C4-2B (cell line): ENCODE measurements at regions not wholly inside any gene's neighbourhood (a gene's known extent, or its start where the extent isn't known, plus 50 kb on each side); places are given as distances from the start of the nearest gene placed in this dataset.

ENCODE experiments used
- ZFX ChIP-seq: fragments of 450-650 bp; IDR thresholded peaks from 2 replicates; pipeline ENCODE4 v1.6.1; 2017
- TF ChIP-seq, protein P1 (sequence below): fragments of 450-650 bp; conservative IDR thresholded peaks from 2 replicates; pipeline ENCODE4 v1.5.1; 2017; ENCODE audit warnings: mild to moderate bottlenecking

DNA sequence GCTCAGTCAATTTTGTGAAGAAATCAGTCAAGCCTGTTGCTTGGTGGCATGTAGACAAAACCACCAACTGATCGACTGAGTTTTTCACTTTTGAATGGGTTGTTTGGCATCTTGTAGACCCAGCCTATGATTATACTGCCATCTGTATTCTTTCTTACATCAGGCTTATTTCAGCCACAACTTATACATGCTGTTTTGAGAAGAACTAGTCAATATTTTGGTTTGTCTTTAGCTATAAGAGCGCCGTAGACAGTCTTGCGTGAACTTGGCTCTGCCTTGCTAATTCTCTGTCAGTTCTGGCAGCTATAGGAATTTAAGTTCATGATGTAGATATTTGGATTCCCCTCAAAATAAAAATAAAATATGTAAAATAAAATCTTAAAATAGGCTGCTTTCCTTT is 742.0 kb upstream of the FANCL start:
- TF ChIP-seq, protein P1, sequence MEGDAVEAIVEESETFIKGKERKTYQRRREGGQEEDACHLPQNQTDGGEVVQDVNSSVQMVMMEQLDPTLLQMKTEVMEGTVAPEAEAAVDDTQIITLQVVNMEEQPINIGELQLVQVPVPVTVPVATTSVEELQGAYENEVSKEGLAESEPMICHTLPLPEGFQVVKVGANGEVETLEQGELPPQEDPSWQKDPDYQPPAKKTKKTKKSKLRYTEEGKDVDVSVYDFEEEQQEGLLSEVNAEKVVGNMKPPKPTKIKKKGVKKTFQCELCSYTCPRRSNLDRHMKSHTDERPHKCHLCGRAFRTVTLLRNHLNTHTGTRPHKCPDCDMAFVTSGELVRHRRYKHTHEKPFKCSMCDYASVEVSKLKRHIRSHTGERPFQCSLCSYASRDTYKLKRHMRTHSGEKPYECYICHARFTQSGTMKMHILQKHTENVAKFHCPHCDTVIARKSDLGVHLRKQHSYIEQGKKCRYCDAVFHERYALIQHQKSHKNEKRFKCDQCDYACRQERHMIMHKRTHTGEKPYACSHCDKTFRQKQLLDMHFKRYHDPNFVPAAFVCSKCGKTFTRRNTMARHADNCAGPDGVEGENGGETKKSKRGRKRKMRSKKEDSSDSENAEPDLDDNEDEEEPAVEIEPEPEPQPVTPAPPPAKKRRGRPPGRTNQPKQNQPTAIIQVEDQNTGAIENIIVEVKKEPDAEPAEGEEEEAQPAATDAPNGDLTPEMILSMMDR: no peak
- TF ChIP-seq ZFX: no peak
